Mesenchymal stem cell (in vitro differentiated cells and primary cell): ENCODE measurements at regions not wholly inside any gene's neighbourhood (a gene's known extent, or its start where the extent isn't known, plus 50 kb on each side); places are given as distances from the start of the nearest gene placed in this dataset.

Experiments
- DNase-seq: peaks from one replicate; pipeline ENCODE4 v3.0.0-alpha.2; 2013
- H2AFZ ChIP-seq: one replicate; pipeline ENCODE4 v1.6.1; 2013; ENCODE audit warnings: low read depth, mild to moderate bottlenecking, control low read depth, inconsistent platforms, low read length, moderate library complexity
- H2AK5ac ChIP-seq: 2 replicates; pipeline ENCODE4 v1.6.1; 2013; ENCODE audit warnings: low read length, moderate library complexity, mild to moderate bottlenecking, inconsistent platforms; ENCODE audit not compliant: severe bottlenecking
- H2BK120ac ChIP-seq: one replicate; pipeline ENCODE4 v1.6.1; 2013; ENCODE audit warnings: low read depth, mild to moderate bottlenecking, inconsistent platforms, low read length, moderate library complexity
- H2BK12ac ChIP-seq, 2 experiments: one replicate each; pipeline ENCODE4 v1.6.1; 2013; ENCODE audit warnings: inconsistent platforms in 2 of 2, low read length in 2 of 2, mild to moderate bottlenecking in 2 of 2, moderate library complexity in 2 of 2, control low read depth in 1 of 2
- H2BK15ac ChIP-seq: one replicate; pipeline ENCODE4 v1.6.1; 2013; ENCODE audit warnings: mild to moderate bottlenecking, low read depth, inconsistent platforms; ENCODE audit not compliant: poor library complexity, severe bottlenecking
- H2BK5ac ChIP-seq: 2 replicates; pipeline ENCODE4 v1.6.1; 2013; ENCODE audit warnings: low read depth, mild to moderate bottlenecking, low read length, control low read depth, inconsistent platforms; ENCODE audit not compliant: poor library complexity, severe bottlenecking
- H3K14ac ChIP-seq, 2 experiments: one replicate each; pipeline ENCODE4 v1.6.1; 2013; ENCODE audit warnings: inconsistent platforms in 2 of 2, low read length in 2 of 2, control low read depth in 1 of 2, mild to moderate bottlenecking in 1 of 2, moderate library complexity in 1 of 2
- H3K18ac ChIP-seq, 2 experiments: one replicate each; pipeline ENCODE4 v1.6.1; 2013; ENCODE audit warnings: inconsistent platforms in 2 of 2, low read length in 2 of 2, control low read depth in 1 of 2, low read depth in 1 of 2, mild to moderate bottlenecking in 1 of 2
- H3K23ac ChIP-seq, 2 experiments: one replicate each; pipeline ENCODE4 v1.6.1; 2013; ENCODE audit warnings: inconsistent platforms in 2 of 2, low read length in 2 of 2, mild to moderate bottlenecking in 2 of 2, moderate library complexity in 2 of 2, control low read depth in 1 of 2
- H3K27ac ChIP-seq: 2 replicates; pipeline ENCODE4 v1.5.1; 2013; ENCODE audit warnings: mild to moderate bottlenecking, moderate library complexity, low read length, control low read depth, inconsistent platforms; ENCODE audit not compliant: poor library complexity, severe bottlenecking
- H3K27me3 ChIP-seq, 2 experiments: 2 replicates each; pipeline versions ENCODE4 v1.6.1 to v1.7.0; 2013; ENCODE audit warnings: low read length in 2 of 2, mild to moderate bottlenecking in 2 of 2, moderate library complexity in 2 of 2, control low read depth in 1 of 2, inconsistent platforms in 1 of 2; ENCODE audit not compliant: control insufficient read depth in 1 of 2, insufficient read depth in 1 of 2
- H3K36me3 ChIP-seq, 2 experiments: 2 replicates each; pipeline versions ENCODE4 v1.6.1 to v1.7.0; 2013; ENCODE audit warnings: low read length in 2 of 2, control low read depth in 1 of 2, inconsistent platforms in 1 of 2, low read depth in 1 of 2, mild to moderate bottlenecking in 1 of 2; ENCODE audit not compliant: insufficient read depth in 2 of 2, control insufficient read depth in 1 of 2
- H3K4ac ChIP-seq, 2 experiments: one replicate each; pipeline ENCODE4 v1.6.1; 2013; ENCODE audit warnings: inconsistent platforms in 2 of 2, low read length in 2 of 2, mild to moderate bottlenecking in 2 of 2, moderate library complexity in 2 of 2, control low read depth in 1 of 2, low read depth in 1 of 2
- H3K4me1 ChIP-seq: 2 replicates; pipeline ENCODE4 v1.6.1; 2013; ENCODE audit warnings: low read depth, low read length, control low read depth; ENCODE audit not compliant: control insufficient read depth, insufficient read depth
- H3K4me2 ChIP-seq: 2 replicates; pipeline ENCODE4 v1.6.1; 2013; ENCODE audit warnings: low read length, mild to moderate bottlenecking, inconsistent platforms; ENCODE audit not compliant: poor library complexity, severe bottlenecking
- H3K4me3 ChIP-seq, 2 experiments: 2 replicates each; pipeline versions ENCODE4 v1.5.1 to v1.7.0; 2013; ENCODE audit warnings: low read length in 2 of 2, mild to moderate bottlenecking in 2 of 2, control low read depth in 1 of 2, low read depth in 1 of 2; ENCODE audit not compliant: insufficient read depth in 1 of 2
- H3K79me1 ChIP-seq: replicated peaks from 2 replicates; pipeline ENCODE4 v1.6.1; 2013; ENCODE audit warnings: mild to moderate bottlenecking, control low read depth, low read length, inconsistent platforms; ENCODE audit not compliant: poor library complexity, severe bottlenecking
- H3K9ac ChIP-seq: 2 replicates; pipeline ENCODE4 v1.7.0; 2013; ENCODE audit warnings: mild to moderate bottlenecking, low read length, moderate library complexity
- H3K9me3 ChIP-seq: 2 replicates; pipeline ENCODE4 v1.7.0; 2013; ENCODE audit warnings: mild to moderate bottlenecking, low read length; ENCODE audit not compliant: control insufficient read depth
- H4K8ac ChIP-seq: one replicate; pipeline ENCODE4 v1.6.1; 2013; ENCODE audit warnings: inconsistent platforms, mild to moderate bottlenecking, low read length, moderate library complexity
- H4K91ac ChIP-seq: one replicate; pipeline ENCODE4 v1.6.1; 2013; ENCODE audit warnings: mild to moderate bottlenecking, low read length, inconsistent platforms
- WGBS: methylation state at CpG from one replicate; pipeline ENCODE4 v1.1.7; 2013; ENCODE audit warnings: mixed read lengths; 5-methylcytosine and 5-hydroxymethylcytosine counted together

- H3K4me2 ChIP-seq: no peak overlapping the region
- H3K9me3 ChIP-seq: no peaks in the 10 kb centered on the region
- H2BK120ac ChIP-seq: no peak overlapping the region
- no peaks in the 10 kb centered on the region for H3K36me3 ChIP-seq
- H3K4me1 ChIP-seq: peaks cover 3% of the 10 kb centered on the region
- no peaks in the 10 kb centered on the region for H3K27me3 ChIP-seq
- H3K27ac ChIP-seq: no peak overlapping the region
- DNase-seq: no peak
- H3K14ac ChIP-seq: no peak overlapping the region
- no peak overlapping the region for H3K18ac ChIP-seq
- no peak overlapping the region for H2AK5ac ChIP-seq
- H4K8ac ChIP-seq: no peak overlapping the region
- H3K9ac ChIP-seq: no peak overlapping the region
- H3K4me3 ChIP-seq: no peak overlapping the region
- no peak overlapping the region for H2AFZ ChIP-seq
- H3K79me1 ChIP-seq: no peaks in the 10 kb centered on the region
- H2BK15ac ChIP-seq: no peak overlapping the region
- no peak overlapping the region for H3K4ac ChIP-seq
- no peak overlapping the region for H2BK5ac ChIP-seq
- H2BK12ac ChIP-seq: no peak overlapping the region
- H3K23ac ChIP-seq: no peak overlapping the region
- WGBS: 90% methylated on average over 2 of the region's 2 CpGs
- no peak overlapping the region for H4K91ac ChIP-seq
Measured at GRCh38 chr4:37767019-37767418, 59.5 kb upstream of the PGM2 start.

GRCh38 chr4:37765741-37766140 lies 60.7 kb upstream of the PGM2 start:
- Histone ChIP-seq H4K8ac (no peak overlapping the region), H3K14ac (no peak overlapping the region), H3K27ac (no peak overlapping the region), H2AFZ (no peak overlapping the region), H3K18ac (no peak overlapping the region), H2BK120ac (no peak overlapping the region), H2BK5ac (no peak overlapping the region), H3K27me3 (peaks cover 0 to 4% of the 10 kb centered on the region in 2 experiments), H3K4ac (no peak overlapping the region), H4K91ac (no peak overlapping the region), H3K36me3 (no peaks in the 10 kb centered on the region), H3K4me3 (no peak overlapping the region), H2AK5ac (no peak overlapping the region), H3K9me3 (no peaks in the 10 kb centered on the region), H2BK12ac (no peak overlapping the region), H3K4me1 (peaks cover 3% of the 10 kb centered on the region), H2BK15ac (no peak overlapping the region), H3K23ac (no peak overlapping the region), H3K4me2 (no peak overlapping the region), H3K79me1 (no peaks in the 10 kb centered on the region), H3K9ac (no peak overlapping the region)
- WGBS: 84% methylated on average over 1 of the region's 1 CpG
- DNase-seq: no peak

- Histone ChIP-seq H3K4ac (no peak overlapping the region), H3K18ac (no peak overlapping the region)
- 63% methylated on average over 3 of the region's 4 CpGs for WGBS
Measured at GRCh38 chr4:37763831-37764230, 62.7 kb upstream of the PGM2 start.

GRCh38 chr4:37762991-37763368 lies 63.5 kb upstream of the PGM2 start:
- no peak overlapping the region for H3K4me3 ChIP-seq
- no peak overlapping the region for H2AFZ ChIP-seq
- no peak overlapping the region for H4K91ac ChIP-seq
- H3K23ac ChIP-seq: no peak overlapping the region
- no peaks in the 10 kb centered on the region for H3K79me1 ChIP-seq
- no peak overlapping the region for H3K14ac ChIP-seq
- peaks cover 3% of the 10 kb centered on the region for H3K4me1 ChIP-seq
- H3K4me2 ChIP-seq: no peak overlapping the region
- no peak overlapping the region for H2BK12ac ChIP-seq
- no peak overlapping the region for H3K18ac ChIP-seq
- no peaks in the 10 kb centered on the region for H3K9me3 ChIP-seq
- no peak overlapping the region for H3K27ac ChIP-seq
- no peak overlapping the region for H2BK5ac ChIP-seq
- WGBS: 38% methylated on average over 4 of the region's 4 CpGs
- no peak for DNase-seq
- no peak overlapping the region for H2AK5ac ChIP-seq
- no peak overlapping the region for H3K4ac ChIP-seq
- no peak overlapping the region for H3K9ac ChIP-seq
- H3K36me3 ChIP-seq: no peaks in the 10 kb centered on the region
- H2BK15ac ChIP-seq: no peak overlapping the region
- H3K27me3 ChIP-seq: peaks cover 0 to 4% of the 10 kb centered on the region in 2 experiments
- no peak overlapping the region for H4K8ac ChIP-seq
- H2BK120ac ChIP-seq: no peak overlapping the region

More at GRCh38 chr4:37763831-37764230, 62.7 kb upstream of the PGM2 start:
- Histone ChIP-seq H3K9me3 (no peaks in the 10 kb centered on the region), H2BK120ac (no peak overlapping the region), H2AK5ac (no peak overlapping the region), H2BK5ac (no peak overlapping the region), H4K8ac (no peak overlapping the region), H3K4me1 (peaks cover 3% of the 10 kb centered on the region), H2BK15ac (no peak overlapping the region), H3K14ac (no peak overlapping the region), H2AFZ (no peak overlapping the region), H3K9ac (no peak overlapping the region), H3K4me3 (no peak overlapping the region), H3K23ac (no peak overlapping the region), H3K27me3 (peaks cover 0 to 4% of the 10 kb centered on the region in 2 experiments), H3K79me1 (no peaks in the 10 kb centered on the region), H3K36me3 (no peaks in the 10 kb centered on the region), H3K4me2 (no peak overlapping the region), H2BK12ac (no peak overlapping the region), H4K91ac (no peak overlapping the region), H3K27ac (no peak overlapping the region)
- DNase-seq: peak; percentile 27
